GM12865 (cell line): ENCODE measurements at regions not wholly inside any gene's neighbourhood (a gene's known extent, or its start where the extent isn't known, plus 50 kb on each side); places are given as distances from the start of the nearest gene placed in this dataset.

Experiments
- DNase-seq: peaks from one replicate; pipeline ENCODE4 v3.0.0; 2010; ENCODE audit warnings: low read depth
- H3K4me3 ChIP-seq: 2 replicates; pipeline ENCODE4 v1.5.1; 2011; ENCODE audit warnings: mild to moderate bottlenecking, low read depth, low read length, control low read depth
- CTCF ChIP-seq: IDR thresholded peaks from 2 replicates; pipeline ENCODE4 v1.5.1; 2011; ENCODE audit warnings: low read length, control low read depth, low read depth, inconsistent platforms; ENCODE audit not compliant: insufficient read depth; ENCODE audit errors: missing control alignments

DNA sequence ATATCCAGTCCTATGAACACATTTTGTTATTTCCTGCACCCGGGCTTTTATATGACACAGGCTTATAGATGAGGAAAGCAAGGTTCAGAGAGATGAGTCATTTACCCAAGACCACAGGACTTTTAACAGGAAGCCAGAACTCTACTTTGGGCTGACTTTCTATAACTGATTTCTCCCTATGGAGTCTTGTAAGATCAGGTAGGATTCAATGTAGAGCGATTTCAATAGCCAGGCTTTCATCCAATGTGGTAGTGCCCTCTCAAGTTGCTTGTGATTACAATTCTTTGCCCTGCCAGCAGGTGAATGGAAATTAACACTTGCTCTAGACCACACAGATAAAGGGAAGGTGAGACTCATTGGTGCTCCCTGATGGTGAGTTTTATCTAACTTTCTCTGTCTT, 378.3 kb downstream of the INSC start:
- no peak overlapping the region for H3K4me3 ChIP-seq
- DNase-seq = peak; percentile 24
- TF ChIP-seq CTCF = no peak

GRCh38 chr11:15493921-15494620, 379.3 kb downstream of the INSC start:
- H3K4me3 ChIP-seq = no peak overlapping the region
- TF ChIP-seq CTCF = no peak
- DNase-seq = no peak

DNA sequence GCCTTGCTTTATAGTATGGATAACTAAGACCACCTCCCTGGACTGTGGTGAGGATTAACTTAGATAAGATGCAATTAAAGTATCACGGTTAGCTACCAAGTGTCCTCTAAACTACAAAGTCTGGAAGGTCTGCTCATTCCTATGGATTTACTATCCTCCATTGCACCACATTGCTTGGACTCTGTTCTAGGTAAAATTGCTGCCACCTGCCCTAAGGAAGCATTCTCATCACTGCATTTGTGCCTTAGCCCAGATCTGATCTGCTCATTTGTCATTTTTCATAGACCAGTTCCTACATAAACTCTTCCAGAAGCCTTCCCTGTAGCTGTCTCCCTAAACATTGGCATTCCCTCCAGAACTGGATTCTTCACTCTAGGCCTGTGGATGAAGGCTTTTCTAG, 380.0 kb downstream of the INSC start:
- no peak for DNase-seq
- no peak overlapping the region for H3K4me3 ChIP-seq
- no peak for TF ChIP-seq CTCF

DNA sequence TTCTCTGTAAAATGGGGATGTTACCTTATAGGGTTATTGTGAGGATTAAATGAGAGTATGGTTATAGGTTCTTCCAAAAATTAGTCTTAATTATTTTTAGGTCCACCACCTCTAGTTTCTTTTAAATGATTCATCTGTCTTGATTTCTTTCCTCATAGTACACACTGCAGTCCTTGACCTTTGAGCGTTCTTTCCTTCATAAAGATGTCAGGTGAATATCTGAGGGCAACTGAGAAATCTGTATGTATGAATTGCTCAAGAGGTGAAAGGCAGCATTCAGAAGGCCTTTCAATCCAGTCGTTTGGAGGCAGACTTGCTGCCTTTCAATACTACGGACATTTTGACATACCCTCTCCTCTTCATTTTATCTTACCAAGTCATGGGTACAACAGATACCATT, 380.7 kb downstream of the INSC start:
- DNase-seq = no peak
- H3K4me3 ChIP-seq = no peak overlapping the region
- TF ChIP-seq CTCF = no peak

DNA sequence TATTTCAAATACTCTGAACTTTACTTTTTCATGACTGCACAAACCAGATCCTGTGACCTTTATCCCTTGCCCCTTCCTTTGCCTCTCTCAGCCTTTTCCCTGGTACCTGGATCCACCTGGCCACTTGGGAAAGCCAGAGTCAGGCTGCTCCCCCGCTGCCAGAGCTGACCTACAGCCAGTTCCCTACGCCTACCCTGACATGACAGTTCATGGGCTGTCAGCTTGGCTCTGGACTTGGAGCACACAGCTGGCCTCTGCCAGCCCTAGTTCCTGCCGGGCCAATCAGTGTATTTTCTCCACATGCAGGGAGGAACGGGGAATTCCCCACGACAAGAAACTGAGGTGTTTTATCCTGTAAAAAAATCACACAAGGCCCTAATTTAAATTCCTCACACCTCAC, 382.6 kb downstream of the INSC start:
- TF ChIP-seq CTCF = no peak
- DNase-seq = no peak
- no peak overlapping the region for H3K4me3 ChIP-seq

DNA sequence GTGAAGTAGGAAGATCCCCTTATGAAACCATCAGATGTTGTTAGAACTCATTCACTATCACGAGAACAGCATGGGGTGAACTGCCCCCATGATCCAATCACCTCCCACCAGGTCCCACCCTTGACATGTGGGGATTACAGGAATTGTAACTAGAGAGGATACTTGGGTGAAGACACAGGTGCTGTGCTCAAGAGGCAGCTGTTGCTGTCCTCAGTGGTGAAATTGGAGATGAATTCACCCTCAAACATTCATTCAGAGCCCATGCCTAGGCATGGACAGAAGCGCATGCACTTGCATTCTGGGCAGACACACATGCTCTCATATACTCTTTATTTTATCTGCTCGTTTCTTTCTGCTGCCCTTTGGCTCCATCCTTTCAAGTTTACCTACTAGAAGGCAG, 385.0 kb downstream of the INSC start:
- TF ChIP-seq CTCF = no peak
- H3K4me3 ChIP-seq = no peak overlapping the region
- DNase-seq = no peak

DNA sequence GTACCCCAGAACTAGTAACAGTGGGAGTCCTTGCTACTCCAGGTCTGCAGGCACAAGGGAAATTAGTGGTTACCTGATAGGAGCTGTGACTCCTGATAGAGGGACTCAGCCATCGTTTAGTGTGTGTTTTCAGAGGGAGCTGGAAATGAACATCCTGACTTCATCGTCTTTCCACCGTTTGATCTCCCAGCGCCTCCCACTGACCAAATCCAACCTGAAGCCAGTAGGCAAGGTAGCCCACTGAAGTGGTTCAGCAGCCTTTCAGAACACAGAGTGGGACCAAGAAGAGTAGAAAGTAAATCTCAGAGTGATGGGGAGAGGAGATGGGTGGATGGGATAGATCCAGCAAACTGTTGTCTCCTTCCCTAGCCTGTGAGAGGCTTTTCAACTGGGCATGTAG, 385.9 kb downstream of the INSC start:
- no peak for TF ChIP-seq CTCF
- DNase-seq = no peak
- H3K4me3 ChIP-seq = no peak overlapping the region
